PFSK-1 (cell line): ENCODE measurements at regions not wholly inside any gene's neighbourhood (a gene's known extent, or its start where the extent isn't known, plus 50 kb on each side); places are given as distances from the start of the nearest gene placed in this dataset.

ENCODE experiments used
- FOXP2 ChIP-seq: optimal IDR thresholded peaks from 2 replicates; pipeline ENCODE3; 2011; ENCODE audit warnings: borderline replicate concordance, control low read depth, inconsistent platforms; ENCODE audit not compliant: insufficient read depth; ENCODE audit errors: extremely low read length, extremely low read depth
- POLR2AphosphoS5 ChIP-seq: IDR thresholded peaks from 2 replicates; pipeline ENCODE4 v1.6.1; 2012; ENCODE audit warnings: low read depth, mild to moderate bottlenecking, control low read depth, low read length, moderate library complexity
- SIN3A ChIP-seq: IDR thresholded peaks from 2 replicates; pipeline ENCODE4 v1.6.1; 2012; ENCODE audit warnings: mild to moderate bottlenecking, low read length, moderate library complexity, borderline replicate concordance; ENCODE audit not compliant: insufficient read depth
- TAF1 ChIP-seq: IDR thresholded peaks from 2 replicates; pipeline ENCODE4 v1.6.1; 2012; ENCODE audit warnings: low read length, control low read depth, borderline replicate concordance; ENCODE audit not compliant: insufficient read depth
- TF ChIP-seq, protein P1 (sequence below), 2 experiments: IDR thresholded peaks; 2 replicates each; pipeline versions ENCODE4 v1.6.1 to v1.8.0; 2011 to 2012; ENCODE audit warnings: low read depth in 2 of 2, low read length in 2 of 2, control low read depth in 1 of 2, inconsistent platforms in 1 of 2, mild to moderate bottlenecking in 1 of 2, moderate library complexity in 1 of 2; ENCODE audit not compliant: insufficient read depth in 1 of 2

DNA sequence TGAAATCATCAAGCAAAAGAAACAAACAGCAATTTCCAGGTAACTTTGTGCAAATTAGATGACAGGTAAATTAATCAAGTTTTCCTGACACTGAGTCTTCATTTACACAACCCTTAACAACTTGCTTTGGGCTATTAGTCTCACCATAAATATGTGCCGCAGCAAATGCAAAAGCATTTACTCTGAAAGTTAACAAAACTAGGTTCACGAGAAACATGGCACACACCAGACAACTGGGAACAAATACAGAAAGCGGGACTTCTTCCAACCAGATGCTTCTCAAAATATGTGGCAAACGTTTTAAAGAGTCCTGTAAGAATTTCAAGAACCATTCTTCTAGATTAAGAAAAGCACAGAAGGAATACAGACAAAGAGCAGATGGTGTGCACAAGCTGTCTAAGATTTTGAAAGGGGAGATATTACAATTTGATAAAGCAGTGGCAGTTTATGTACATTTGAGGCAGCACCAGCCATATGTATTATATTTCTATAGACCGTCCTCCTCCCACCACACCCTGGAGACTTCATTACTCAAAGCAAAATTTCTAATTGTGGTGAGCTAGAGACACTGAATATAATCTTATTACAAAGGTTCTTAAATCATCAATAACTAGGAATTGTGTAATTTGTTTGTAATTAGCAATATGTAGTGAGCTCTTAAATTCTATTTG, 192.5 kb upstream of the ADAMTS3 start:
- TF ChIP-seq FOXP2 = no peak
- TF ChIP-seq POLR2AphosphoS5 = no peak
- no peak for TF ChIP-seq TAF1
- TF ChIP-seq, protein P1, sequence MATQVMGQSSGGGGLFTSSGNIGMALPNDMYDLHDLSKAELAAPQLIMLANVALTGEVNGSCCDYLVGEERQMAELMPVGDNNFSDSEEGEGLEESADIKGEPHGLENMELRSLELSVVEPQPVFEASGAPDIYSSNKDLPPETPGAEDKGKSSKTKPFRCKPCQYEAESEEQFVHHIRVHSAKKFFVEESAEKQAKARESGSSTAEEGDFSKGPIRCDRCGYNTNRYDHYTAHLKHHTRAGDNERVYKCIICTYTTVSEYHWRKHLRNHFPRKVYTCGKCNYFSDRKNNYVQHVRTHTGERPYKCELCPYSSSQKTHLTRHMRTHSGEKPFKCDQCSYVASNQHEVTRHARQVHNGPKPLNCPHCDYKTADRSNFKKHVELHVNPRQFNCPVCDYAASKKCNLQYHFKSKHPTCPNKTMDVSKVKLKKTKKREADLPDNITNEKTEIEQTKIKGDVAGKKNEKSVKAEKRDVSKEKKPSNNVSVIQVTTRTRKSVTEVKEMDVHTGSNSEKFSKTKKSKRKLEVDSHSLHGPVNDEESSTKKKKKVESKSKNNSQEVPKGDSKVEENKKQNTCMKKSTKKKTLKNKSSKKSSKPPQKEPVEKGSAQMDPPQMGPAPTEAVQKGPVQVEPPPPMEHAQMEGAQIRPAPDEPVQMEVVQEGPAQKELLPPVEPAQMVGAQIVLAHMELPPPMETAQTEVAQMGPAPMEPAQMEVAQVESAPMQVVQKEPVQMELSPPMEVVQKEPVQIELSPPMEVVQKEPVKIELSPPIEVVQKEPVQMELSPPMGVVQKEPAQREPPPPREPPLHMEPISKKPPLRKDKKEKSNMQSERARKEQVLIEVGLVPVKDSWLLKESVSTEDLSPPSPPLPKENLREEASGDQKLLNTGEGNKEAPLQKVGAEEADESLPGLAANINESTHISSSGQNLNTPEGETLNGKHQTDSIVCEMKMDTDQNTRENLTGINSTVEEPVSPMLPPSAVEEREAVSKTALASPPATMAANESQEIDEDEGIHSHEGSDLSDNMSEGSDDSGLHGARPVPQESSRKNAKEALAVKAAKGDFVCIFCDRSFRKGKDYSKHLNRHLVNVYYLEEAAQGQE (IDR thresholded peaks at IDR 0.05; ENCODE audit: insufficient read depth in 1 of 2, low read depth in 2 of 2, low read length in 2 of 2) = no peak
- no peak for TF ChIP-seq SIN3A

DNA sequence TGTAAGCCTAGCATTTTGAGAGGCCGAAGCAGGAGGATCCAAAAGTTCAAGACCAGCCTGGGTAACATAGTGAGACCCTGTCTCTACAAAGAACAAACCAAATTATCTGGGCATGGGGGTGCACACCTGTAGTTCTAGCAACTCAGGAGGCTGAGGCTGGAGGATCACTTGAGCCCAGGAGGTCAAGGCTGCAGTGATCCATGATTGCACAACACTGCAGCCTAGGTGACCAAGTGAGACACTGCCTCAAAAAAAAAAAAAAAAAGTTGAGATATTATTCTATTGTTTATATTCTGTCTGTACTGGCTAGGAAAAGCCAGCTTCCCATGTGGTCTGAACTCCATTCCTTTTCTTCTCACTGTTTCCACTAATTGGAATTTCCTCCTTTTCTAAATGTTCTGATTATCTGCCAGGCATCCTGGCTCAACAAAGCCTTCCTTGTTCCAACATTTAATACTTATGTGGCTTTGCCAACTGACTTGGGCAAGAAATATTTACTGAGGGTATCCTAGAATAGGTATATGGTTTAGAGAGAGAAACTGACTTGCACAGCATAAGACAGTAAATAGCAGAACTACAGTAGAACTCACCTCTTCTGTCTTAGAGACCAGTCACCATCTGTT, 175.2 kb upstream of the ADAMTS3 start:
- TF ChIP-seq, protein P1 (IDR thresholded peaks at IDR 0.05; ENCODE audit: insufficient read depth in 1 of 2, low read depth in 2 of 2, low read length in 2 of 2) = no peak
- TF ChIP-seq TAF1 = no peak
- TF ChIP-seq FOXP2 = no peak
- no peak for TF ChIP-seq POLR2AphosphoS5
- TF ChIP-seq SIN3A = no peak

DNA sequence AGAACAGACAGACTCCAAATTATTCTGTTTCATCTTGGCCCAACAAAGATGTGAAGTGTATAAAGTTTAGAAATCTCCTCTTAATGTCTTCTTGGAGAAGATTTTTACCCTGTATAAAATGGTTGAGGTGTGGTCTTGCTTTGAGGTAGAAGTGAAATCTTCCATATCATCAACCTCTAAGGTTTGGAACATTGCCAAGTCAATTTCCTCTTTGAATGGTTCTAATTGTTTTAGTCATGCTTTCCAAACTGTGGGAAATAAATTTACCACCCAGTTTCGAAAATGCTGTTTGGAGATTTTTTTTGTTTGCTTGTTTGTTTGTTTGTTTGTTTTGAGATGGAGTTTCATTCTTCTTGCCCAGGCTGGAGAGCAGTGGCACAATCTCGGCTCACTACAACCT, 174.1 kb upstream of the ADAMTS3 start:
- TF ChIP-seq POLR2AphosphoS5 = no peak
- no peak for TF ChIP-seq FOXP2
- TF ChIP-seq, protein P1 (IDR thresholded peaks at IDR 0.05; ENCODE audit: insufficient read depth in 1 of 2, low read depth in 2 of 2, low read length in 2 of 2) = no peak
- no peak for TF ChIP-seq TAF1
- TF ChIP-seq SIN3A = no peak

DNA sequence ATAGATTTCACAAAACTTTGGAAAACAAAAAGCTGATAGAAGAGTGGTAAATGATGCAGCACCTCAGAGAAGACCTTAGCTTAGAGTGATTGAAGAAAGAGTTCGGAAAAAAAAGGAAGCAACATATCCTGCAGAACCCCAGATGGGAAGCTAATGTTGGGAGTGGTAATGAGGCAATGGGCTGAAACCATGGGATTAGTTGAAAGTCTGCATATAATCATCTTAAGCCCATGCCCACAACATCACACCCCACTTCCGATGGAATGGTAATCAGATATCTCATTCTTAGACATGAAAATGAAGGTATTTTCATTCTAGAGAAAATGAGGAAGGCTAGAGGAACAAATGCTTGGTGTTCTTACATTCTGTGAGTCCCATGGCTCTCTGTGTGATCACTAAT, 146.3 kb upstream of the ADAMTS3 start:
- TF ChIP-seq TAF1 = no peak
- TF ChIP-seq POLR2AphosphoS5 = no peak
- no peak for TF ChIP-seq SIN3A
- TF ChIP-seq FOXP2 = no peak
- TF ChIP-seq, protein P1 (IDR thresholded peaks at IDR 0.05; ENCODE audit: insufficient read depth in 1 of 2, low read depth in 2 of 2, low read length in 2 of 2) = no peak
